Bone marrow (tissue), 2 donors: ENCODE measurements at regions not wholly inside any gene's neighbourhood (a gene's known extent, or its start where the extent isn't known, plus 50 kb on each side); places are given as distances from the start of the nearest gene placed in this dataset.

Experiments
- DNase-seq, 2 donors: peaks; one replicate each; lab custom pipeline; 2025; lab: John Stamatoyannopoulos, UW

DNA sequence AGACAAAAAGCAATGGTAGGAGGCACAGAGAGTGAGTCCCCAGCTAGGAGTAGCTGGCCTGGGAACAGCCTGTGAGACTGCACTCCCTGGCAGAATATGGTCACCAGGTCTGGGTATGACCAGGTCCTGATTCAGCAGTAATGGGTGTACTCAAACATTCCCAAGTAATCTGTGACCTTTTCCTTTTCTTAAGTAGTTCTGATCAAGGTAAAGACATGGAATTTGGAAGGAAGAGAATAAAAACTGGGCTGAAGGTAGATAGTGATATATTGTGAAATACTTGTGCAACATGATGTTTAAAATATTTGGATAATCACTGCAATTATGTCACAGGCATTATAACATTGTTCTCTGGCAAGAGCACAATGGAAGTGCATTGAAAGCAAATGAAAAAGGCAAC lies 147.2 kb upstream of the DPYD start:
- DNase-seq, result no peak

DNA sequence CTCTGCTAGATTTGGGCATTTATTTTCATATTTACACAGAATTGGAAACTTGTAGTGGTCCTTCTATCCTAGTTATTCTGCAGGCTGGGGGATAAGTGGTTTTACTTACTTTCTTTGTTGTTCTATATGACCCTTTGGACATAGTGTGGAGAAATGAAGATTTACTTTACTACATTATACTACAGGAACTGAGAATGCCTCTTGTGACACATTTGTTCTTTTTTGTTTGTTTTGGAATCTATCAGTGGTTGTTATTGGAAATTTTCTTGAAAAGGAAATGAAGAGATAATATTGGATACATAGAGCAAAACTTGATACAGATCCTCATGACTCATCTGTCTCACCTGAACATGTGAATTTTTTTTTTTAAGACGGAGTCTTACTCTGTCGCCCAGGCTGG lies 146.1 kb upstream of the DPYD start:
- DNase-seq, result no peak

DNA sequence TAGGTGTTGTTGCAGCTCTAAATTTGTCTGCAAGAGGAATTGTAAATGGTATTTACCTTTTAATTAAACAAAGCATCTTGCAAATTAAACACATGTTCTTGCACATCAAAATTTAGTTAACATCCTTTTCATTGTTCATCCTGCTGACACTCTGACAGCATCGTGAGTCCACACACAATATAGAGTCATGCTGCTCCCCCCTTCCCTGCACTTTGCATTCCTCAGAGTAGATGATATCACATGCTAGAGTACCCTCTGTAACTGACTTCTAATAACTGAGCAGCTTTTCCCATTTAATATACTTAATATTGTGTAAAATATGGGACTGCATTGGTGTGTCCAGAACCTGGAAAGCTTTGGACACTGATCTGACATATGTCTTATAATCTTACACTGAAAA lies 138.8 kb upstream of the DPYD start:
- DNase-seq, result no peak

- no peak for DNase-seq
These were observed 137.8 kb upstream of the DPYD start for GRCh38 chr1:98058676-98059075.

GRCh38 chr1:98057236-98057910 lies 136.5 kb upstream of the DPYD start:
- no peak for DNase-seq

DNA sequence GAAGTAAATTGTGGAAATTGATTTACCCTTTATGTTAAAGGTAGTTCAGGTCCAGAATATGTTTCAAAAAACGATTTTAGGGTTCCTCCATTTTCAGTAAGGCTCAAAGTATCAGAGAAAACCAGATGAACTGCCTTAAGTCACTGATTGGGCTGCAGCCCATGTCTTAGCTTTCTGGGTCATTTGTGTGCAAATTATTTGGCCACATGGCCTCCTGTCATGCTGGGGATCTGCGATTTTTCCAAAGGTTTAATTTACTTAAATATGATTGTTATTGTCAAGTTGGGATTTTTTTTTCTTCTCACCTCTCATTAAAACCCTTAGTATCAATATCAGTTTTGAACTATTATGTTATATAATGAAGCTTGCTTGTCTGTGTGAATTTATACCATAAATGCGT lies 135.9 kb upstream of the DPYD start:
- DNase-seq, result no peak

GRCh38 chr1:98055457-98055856 lies 134.6 kb upstream of the DPYD start:
- DNase-seq, result no peak

GRCh38 chr1:98054786-98055185 lies 134.0 kb upstream of the DPYD start:
- no peak for DNase-seq

DNA sequence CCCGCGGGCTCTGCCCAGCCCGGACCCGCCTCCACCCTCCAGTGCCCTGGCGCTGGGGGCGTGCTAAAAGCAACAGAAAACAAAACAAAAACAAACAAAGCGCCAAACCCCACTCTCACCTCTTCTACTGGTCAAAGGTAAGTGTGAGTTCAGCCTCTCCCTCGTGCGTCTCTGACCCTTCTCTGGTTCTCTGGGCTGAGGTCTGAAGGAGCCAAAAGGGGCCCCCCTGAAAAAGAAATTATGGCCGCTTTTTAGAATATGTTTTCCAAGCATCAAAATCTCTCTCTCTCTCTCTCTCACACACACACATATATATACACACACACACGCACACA lies 133.5 kb upstream of the DPYD start:
- no peak for DNase-seq

DNA sequence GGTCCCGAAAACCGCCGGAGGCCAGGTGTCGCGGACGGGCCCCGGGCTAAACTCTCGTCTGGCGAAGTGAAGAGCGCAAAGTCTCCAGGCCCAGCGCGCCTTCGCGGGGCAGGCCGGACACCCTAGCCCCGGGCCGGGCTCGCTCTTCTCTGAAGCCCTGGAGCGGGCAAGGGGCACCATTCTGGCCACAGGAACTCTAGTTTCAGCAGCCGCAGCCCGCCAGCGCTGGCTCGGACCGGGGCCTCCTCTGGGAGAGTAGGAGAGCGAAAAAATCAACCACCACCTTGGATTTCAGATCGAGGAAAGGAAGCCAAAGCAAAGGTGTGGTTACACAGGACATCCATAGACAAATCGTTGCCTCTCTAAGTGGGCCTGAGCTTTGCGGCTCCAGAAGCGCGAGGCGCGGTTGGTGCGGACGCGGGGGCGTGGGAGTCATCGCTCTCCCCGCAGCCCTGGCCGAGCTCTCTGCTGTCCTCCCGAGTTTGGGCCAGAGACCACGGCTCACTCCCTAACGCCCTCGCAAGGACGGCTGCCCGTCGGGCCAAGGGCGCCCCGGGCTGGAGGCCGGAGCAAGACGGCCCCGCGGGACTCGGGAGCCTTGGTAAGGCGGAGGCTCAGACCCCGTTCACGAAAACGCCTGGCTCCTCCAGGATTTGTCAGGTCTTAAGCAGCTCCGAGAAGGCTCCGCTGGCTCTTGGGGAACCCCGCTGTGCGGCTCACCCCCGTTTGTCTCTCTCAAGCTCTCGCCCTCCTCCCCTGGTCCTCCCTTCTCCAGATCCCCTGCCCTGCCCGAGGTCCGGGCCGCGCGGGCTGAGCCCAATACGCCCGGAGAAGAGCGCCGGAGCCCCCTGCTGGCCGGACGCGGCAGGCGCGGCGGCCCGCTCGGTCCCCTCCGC lies 132.9 kb upstream of the DPYD start:
- peak; percentile 36 to 87 for DNase-seq

DNA sequence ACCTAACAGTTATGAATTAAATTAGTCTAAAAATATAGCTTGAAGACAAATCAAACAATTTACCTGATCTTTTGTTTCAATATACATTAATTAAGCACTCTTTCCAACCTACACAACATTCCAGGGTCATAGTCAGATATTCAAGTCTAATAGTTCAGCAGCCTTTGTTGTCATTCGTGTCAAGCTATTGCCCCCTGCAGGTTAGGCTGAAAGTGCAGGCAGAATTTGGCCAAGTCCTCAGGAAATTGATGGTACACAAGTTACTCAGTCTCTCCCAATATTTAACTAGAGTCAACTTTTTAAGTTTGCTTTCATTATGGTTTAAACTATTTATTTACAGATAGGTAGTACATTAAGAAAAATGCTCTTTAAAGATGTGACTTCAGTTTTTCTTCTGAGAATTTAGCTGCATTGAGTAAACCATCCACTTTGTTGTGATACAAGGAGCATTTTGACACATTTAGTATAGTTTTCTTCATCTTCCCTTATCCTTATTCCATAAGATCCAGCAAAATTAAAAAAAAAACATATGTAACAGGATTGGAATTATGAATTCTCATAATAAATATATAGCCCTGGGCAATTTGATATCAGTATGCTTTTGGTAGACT lies 130.3 kb upstream of the DPYD start:
- peak in 1 of 2 donors; percentile 74 for DNase-seq

GRCh38 chr1:98049370-98050135 lies 128.7 kb upstream of the DPYD start:
- no peak for DNase-seq

DNA sequence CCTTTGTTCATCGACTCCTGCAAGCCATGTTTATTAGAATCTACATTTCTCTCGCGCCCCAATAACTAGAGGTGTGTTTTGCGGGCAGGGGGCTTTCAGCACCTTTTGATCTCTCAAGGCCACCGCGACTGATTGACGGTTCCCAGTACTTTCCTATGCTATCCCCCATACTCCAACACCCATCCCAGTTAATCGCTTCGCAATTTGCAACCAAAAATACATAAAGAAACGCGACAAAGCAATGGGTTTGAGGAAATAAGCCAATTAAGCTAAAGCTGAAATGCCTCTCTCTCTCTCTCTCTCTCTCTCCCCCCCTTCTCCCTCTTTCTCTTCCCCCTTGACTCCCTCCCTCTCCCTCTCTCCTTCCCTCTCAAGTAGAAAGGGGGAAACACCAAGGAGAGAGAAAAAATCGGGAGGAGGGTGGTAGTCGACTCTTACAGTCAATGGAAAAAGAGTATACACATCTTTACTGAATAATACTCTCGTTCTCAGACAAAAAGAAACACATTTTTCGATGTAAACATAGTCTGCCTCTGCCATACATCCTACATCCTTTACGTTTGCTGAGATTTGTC lies 128.0 kb upstream of the DPYD start:
- DNase-seq, result no peak

DNA sequence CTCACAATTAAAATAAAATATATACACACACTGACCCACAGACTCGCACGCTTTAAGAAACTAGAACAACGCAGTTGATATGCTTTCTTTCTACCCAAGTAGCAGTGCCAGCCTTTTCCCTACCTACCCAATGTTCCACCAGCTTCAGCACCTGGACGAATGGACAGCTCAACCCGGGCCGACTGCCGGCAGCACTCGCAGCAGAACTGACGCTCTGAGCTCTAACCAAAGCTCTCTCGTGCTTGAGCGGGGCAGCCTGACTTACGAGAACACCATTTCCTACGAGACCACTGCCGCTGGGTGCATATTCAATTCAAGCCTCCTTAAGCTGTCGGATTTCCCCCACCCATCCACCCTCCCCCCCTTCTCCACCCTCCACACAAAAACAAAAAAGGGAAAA lies 127.4 kb upstream of the DPYD start:
- peak; percentile 23 to 75 for DNase-seq

GRCh38 chr1:98047171-98047570 lies 126.3 kb upstream of the DPYD start:
- no peak for DNase-seq

- DNase-seq, result no peak
These were observed 125.2 kb upstream of the DPYD start for GRCh38 chr1:98045767-98046641.

GRCh38 chr1:98045211-98045766 lies 124.5 kb upstream of the DPYD start:
- DNase-seq, result no peak

GRCh38 chr1:98044766-98045165 lies 123.9 kb upstream of the DPYD start:
- DNase-seq, result no peak

DNA sequence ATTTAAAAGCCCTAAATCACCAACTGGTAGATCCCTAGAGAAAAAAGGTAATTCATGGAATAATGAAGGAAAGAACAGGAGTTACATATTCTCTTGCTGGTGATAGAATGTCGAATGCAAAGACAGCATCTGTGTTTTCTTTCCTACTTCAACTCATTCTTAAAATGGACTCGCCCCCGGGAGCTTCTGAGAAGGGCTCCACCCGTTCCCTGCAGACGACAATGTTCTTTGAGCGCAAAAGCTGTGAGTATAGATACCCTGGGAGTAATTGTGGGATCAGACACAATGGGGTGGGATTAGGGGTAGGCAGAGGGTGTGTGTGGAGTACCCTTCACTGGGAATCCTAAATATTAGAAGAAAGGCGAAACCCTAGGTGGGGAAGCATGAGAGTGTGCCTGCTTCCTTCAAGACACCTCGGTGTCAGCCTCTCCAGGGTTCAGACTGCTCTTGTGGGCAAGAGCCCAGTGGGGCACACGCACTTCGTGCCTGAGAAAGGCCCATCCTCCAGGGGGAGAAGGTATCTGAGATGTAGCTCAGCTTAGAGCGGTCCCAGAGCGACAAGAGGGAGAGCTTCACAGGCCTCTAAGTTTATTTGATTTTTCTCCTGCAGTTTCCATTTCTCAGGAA lies 123.3 kb upstream of the DPYD start:
- no peak for DNase-seq

- DNase-seq, result no peak
These were observed 114.8 kb upstream of the DPYD start for GRCh38 chr1:98035602-98036002.
